A673 (cell line): ENCODE measurements at regions not wholly inside any gene's neighbourhood (a gene's known extent, or its start where the extent isn't known, plus 50 kb on each side); places are given as distances from the start of the nearest gene placed in this dataset.

ENCODE experiments used
- EZH2 ChIP-seq: fragments of 200-600 bp; sonication (generic); IDR thresholded peaks from 2 replicates; pipeline ENCODE4 v1.6.1; 2017; ENCODE audit warnings: borderline replicate concordance, low read depth, mild to moderate bottlenecking, mixed read lengths, antibody characterized with exemption, low read length; ENCODE audit not compliant: poor library complexity, severe bottlenecking
- TF ChIP-seq, protein P1 (sequence below): fragments of 300-800, 200-600 bp; sonication (generic); conservative IDR thresholded peaks from 2 replicates; pipeline ENCODE4 v1.5.1; 2017; ENCODE audit warnings: low read depth, mild to moderate bottlenecking, antibody characterized with exemption, low read length, moderate library complexity, mixed read lengths

DNA sequence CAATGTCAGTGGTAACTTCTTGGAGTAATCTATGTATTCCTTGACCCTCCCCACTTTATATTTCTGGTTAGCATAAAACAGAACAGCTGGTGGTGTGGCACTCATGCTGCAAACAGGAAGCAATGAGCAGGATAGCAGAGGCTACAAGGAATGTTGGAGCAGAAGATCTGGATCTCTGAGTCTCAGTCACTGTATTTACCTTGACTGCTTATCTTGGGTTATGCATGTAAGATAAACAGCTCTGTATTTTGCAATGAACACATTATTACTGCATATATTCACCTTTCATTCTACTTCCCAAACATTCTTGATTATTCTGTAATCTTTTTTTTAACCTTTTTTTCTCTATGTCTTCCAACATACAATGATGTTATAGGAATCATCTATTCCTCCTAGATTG is 977.9 kb upstream of the CNTNAP5 start:
- TF ChIP-seq, protein P1, sequence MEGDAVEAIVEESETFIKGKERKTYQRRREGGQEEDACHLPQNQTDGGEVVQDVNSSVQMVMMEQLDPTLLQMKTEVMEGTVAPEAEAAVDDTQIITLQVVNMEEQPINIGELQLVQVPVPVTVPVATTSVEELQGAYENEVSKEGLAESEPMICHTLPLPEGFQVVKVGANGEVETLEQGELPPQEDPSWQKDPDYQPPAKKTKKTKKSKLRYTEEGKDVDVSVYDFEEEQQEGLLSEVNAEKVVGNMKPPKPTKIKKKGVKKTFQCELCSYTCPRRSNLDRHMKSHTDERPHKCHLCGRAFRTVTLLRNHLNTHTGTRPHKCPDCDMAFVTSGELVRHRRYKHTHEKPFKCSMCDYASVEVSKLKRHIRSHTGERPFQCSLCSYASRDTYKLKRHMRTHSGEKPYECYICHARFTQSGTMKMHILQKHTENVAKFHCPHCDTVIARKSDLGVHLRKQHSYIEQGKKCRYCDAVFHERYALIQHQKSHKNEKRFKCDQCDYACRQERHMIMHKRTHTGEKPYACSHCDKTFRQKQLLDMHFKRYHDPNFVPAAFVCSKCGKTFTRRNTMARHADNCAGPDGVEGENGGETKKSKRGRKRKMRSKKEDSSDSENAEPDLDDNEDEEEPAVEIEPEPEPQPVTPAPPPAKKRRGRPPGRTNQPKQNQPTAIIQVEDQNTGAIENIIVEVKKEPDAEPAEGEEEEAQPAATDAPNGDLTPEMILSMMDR, result no peak
- no peak for TF ChIP-seq EZH2
